ENCODE measurements at regions not wholly inside any gene's neighbourhood (a gene's known extent, or its start where the extent isn't known, plus 50 kb on each side); places are given as distances from the start of the nearest gene placed in this dataset.

DNA sequence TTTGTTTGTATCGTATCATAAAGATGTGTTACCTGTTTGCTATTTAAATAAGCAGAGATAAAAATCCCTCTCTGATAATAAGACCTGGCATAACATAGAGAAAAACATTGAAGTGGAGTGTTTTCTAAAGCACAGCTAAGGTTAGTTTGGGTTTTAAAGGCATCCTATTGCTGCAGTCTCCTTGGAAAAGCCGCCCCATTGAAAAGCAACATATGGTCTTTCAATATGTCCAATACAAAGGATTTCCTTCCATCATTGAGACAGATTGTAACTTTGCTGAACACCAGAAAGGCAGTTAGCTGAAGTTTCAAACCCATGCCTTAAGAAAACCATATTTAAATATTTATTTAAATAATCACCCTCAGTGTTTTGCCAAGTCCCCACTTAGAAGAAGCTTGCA is 898.5 kb upstream of the KCND2 start:
- no peak for DNase-seq
- H3K36me3 Mint-ChIP-seq (ENCODE audit: low read depth) = no peaks in the 10 kb centered on the region
- H3K4me3 Mint-ChIP-seq = no peak overlapping the region
- H3K27me3 Mint-ChIP-seq = no peaks in the 10 kb centered on the region
- ChIA-PET POLR2A (no interaction called here), CTCF (no interaction called here)
- H3K27ac Mint-ChIP-seq = no peak overlapping the region
- no peaks in the 10 kb centered on the region for H3K4me1 Mint-ChIP-seq
- H3K9me3 Mint-ChIP-seq = peaks cover 5% of the 10 kb centered on the region

DNA sequence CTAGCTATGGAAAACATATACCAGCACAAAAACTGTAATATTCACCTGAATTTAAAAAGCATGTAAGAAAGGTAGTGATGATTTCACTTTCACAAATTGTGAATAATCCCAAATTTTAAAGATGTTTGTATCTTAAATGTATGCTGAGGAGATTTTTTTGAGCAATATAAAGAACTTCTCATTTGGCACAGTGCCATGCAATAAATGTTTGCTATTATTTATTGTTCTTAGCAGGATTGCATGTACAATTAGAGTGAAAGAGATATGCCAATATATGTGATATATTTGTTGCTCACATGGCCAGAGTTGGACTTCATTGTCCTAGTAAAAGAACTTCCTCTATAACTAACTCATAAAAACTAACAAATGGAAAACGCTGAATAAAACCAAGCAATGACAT is 895.1 kb upstream of the KCND2 start:
- Mint-ChIP-seq H3K27ac (no peak overlapping the region), H3K27me3 (no peaks in the 10 kb centered on the region), H3K4me3 (no peak overlapping the region), H3K36me3 (ENCODE audit: low read depth) (no peaks in the 10 kb centered on the region), H3K9me3 (no peaks in the 10 kb centered on the region), H3K4me1 (no peaks in the 10 kb centered on the region)
- ChIA-PET POLR2A (no interaction called here), CTCF (no interaction called here)
- DNase-seq = no peak

DNA sequence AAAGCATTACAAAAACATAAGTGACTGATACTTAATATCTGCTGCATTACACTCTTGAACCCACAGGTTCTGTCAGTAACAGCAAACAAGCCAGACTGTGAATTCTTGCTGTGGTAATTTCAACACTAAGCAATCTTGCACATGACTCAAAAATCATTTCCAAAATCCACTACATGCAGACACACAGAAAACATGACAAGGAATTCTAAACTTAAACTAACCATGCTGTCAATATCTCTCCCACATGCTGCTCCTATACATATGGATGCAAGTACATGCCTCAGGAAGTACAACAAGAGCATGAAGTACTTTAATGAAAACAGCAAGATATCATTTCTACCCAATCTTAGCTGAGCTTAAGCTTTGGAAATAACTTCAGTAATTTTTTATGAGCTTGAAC is 890.2 kb upstream of the KCND2 start:
- Mint-ChIP-seq H3K36me3 (ENCODE audit: low read depth) (no peaks in the 10 kb centered on the region), H3K27me3 (no peaks in the 10 kb centered on the region), H3K27ac (no peak overlapping the region), H3K9me3 (no peaks in the 10 kb centered on the region), H3K4me3 (no peak overlapping the region), H3K4me1 (no peaks in the 10 kb centered on the region)
- no peak for DNase-seq
- CTCF ChIA-PET = no interaction called here
- POLR2A ChIA-PET = no interaction called here

DNA sequence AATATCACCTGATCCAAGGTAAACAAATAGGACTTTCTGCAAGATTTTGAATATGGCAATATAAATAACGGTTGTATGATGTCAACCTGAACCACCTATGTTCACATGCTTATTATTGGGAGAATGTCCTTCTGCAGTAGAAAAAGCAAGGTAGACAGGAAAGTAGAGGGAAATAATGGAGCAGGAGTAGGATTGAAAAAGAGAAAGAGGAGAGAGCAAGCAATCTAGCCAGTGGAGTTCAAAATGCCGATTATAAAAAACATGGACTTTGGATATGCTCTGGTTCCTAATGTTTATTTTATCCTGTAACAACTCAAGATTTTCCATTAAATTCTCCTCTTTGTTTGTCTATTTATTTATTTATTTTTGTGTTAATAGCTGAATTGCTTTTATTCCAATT is 878.0 kb upstream of the KCND2 start:
- Mint-ChIP-seq H3K27me3 (no peaks in the 10 kb centered on the region), H3K36me3 (ENCODE audit: low read depth) (no peaks in the 10 kb centered on the region), H3K4me1 (no peaks in the 10 kb centered on the region), H3K27ac (no peak overlapping the region), H3K4me3 (no peak overlapping the region), H3K9me3 (no peaks in the 10 kb centered on the region)
- no peak for DNase-seq
- ChIA-PET POLR2A (no interaction called here), CTCF (no interaction called here)

DNA sequence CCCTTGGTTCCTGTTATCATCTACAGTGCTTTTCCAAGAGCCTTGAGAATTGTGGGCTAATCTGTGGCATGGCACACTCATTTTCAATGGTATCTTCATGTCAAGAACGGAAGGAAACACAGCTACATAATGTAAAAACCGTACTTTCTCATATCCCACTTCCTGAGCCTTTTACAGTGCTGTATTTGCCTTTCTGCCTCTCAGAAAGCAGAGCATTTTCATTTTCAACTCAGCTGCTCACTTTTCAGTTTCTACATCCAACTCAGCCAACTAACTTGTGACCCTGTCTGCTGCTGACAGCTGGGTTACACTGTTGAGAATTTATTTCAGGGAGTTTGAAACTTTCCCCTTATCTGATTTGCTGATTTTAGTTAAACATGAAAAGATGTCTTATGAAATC is 875.8 kb upstream of the KCND2 start:
- no peak for DNase-seq
- no peaks in the 10 kb centered on the region for H3K4me1 Mint-ChIP-seq
- no peak overlapping the region for H3K27ac Mint-ChIP-seq
- ChIA-PET CTCF (no interaction called here), POLR2A (no interaction called here)
- no peaks in the 10 kb centered on the region for H3K36me3 Mint-ChIP-seq (ENCODE audit: low read depth)
- no peaks in the 10 kb centered on the region for H3K9me3 Mint-ChIP-seq
- no peaks in the 10 kb centered on the region for H3K27me3 Mint-ChIP-seq
- no peak overlapping the region for H3K4me3 Mint-ChIP-seq

DNA sequence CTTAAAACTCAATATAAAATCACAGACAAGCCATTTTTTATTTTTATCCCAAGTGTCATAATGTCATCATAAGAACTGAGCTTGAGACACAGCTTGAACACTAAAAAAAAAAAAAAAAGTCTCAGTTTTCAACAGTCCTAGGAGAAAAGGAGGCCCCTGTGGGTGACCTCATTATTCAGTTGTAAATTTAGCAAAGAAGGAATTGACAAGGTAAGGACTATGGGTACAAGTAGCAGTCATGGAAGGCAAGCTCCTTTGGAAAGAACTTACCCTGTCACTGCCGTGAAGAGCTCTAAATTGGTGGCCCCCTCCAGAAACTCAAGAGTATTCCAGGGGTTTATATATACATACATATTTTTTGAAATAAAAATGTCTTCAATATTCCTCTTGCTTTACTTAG is 864.4 kb upstream of the KCND2 start:
- H3K4me1 Mint-ChIP-seq = no peaks in the 10 kb centered on the region
- H3K36me3 Mint-ChIP-seq (ENCODE audit: low read depth) = no peaks in the 10 kb centered on the region
- H3K27me3 Mint-ChIP-seq = no peaks in the 10 kb centered on the region
- no peak for DNase-seq
- peaks cover 5% of the 10 kb centered on the region for H3K9me3 Mint-ChIP-seq
- H3K4me3 Mint-ChIP-seq = no peak overlapping the region
- CTCF ChIA-PET = interaction anchor here (1.0 kb wide), 1 partner anchor 21 kb away, joined by 3 read pairs; no protein-coding TSS in a partner anchor
- POLR2A ChIA-PET = no interaction called here
- H3K27ac Mint-ChIP-seq = no peak overlapping the region

DNA sequence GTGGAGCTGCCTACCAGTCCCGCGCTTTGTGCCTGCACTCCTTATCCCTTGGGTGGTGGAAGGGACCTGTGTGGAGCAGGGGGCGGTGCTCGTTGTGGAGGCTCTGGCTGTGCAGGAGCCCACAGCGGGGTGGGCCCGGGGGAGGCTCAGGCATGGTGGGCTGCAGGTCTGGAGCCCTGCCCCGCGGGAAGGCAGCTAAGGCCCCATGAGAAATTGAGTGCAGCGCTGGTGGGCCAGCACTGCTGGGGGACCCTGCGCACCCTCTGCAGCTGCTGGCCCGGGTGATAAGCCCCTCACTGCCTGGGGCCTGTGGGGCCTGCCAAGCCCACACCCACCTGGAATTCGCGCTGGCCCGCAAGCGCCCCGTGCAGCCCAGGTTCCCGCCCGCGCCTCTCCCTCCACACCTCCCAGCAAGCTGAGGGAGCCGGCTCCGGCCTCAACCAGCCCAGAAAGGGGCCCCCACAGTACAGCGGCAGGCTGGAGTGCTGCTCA is 859.6 kb upstream of the KCND2 start:
- CTCF ChIA-PET = no interaction called here
- DNase-seq = no peak
- POLR2A ChIA-PET = no interaction called here
- Mint-ChIP-seq H3K4me1 (no peaks in the 10 kb centered on the region), H3K27me3 (no peaks in the 10 kb centered on the region), H3K36me3 (ENCODE audit: low read depth) (no peaks in the 10 kb centered on the region), H3K9me3 (peaks cover 5% of the 10 kb centered on the region), H3K27ac (no peak overlapping the region), H3K4me3 (no peak overlapping the region)

DNA sequence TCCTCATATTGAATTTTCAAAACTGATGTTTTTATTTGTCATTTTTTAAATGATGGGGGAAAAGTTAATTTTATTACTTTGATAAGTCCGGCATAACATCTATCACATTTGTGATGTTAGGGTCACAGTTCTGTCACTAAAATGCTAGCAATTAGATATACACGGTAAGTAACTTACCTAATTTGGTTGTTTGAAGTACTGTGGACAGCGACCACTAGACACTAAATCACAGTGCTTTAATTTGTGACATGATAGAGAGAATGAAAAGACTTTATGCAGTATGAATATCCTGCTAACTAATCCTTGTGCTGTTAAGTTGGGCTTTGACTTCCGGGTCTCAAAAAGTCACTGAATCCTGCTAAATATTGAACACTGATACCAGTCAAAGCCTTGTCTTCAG is 857.3 kb upstream of the KCND2 start:
- no peak overlapping the region for H3K27ac Mint-ChIP-seq
- no peak for DNase-seq
- ChIA-PET POLR2A (no interaction called here), CTCF (no interaction called here)
- no peaks in the 10 kb centered on the region for H3K4me1 Mint-ChIP-seq
- no peak overlapping the region for H3K4me3 Mint-ChIP-seq
- peaks cover 5% of the 10 kb centered on the region for H3K9me3 Mint-ChIP-seq
- H3K36me3 Mint-ChIP-seq (ENCODE audit: low read depth) = no peaks in the 10 kb centered on the region
- H3K27me3 Mint-ChIP-seq = no peaks in the 10 kb centered on the region

DNA sequence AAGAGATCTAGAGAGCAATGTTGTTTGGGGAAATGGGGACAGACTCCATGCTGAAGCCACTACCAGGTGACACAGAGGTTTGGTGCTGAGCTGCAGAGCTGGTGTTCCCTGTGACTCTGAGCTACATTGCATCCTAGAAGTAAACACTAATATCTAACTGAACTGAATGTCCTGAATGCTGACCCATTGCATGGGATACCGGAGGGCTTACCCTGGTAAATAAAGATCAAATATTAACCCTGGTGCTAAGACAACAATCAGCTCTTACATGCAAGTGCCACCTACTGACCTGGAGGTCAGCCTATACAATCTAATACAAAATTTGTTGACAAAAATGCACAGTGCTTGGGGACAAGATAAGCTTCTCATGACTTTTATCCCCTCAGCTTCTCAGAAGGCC is 851.3 kb upstream of the KCND2 start:
- H3K4me3 Mint-ChIP-seq = no peak overlapping the region

DNA sequence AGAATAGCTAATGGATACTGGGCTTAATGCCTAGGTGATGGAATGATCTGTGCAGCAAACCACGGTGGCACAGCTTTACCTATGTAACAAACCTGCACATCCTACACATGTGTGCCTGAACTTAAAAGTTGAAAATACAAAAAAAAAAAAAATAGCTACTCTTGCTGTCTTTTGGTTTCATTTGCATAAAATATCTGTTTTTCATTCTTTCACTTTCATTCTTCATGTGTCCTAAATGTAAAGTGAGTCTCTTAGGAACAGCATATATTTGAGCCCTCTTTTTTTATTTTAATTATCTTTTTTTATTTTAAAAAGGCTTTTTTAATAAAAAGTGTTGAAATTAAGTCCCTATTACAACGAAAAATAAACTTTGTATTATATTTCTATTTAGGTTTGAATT is 836.1 kb upstream of the KCND2 start:
- CTCF ChIA-PET = no interaction called here
- DNase-seq = no peak
- H3K4me1 Mint-ChIP-seq = peaks cover 2% of the 10 kb centered on the region
- H3K9me3 Mint-ChIP-seq = peaks cover 10% of the 10 kb centered on the region
- no peak overlapping the region for H3K4me3 Mint-ChIP-seq
- POLR2A ChIA-PET = no interaction called here
- no peak overlapping the region for H3K27ac Mint-ChIP-seq
- no peaks in the 10 kb centered on the region for H3K36me3 Mint-ChIP-seq (ENCODE audit: low read depth)
- no peaks in the 10 kb centered on the region for H3K27me3 Mint-ChIP-seq

More for the DNA sequence above, 851.3 kb upstream of the KCND2 start:
- H3K4me1 Mint-ChIP-seq = no peaks in the 10 kb centered on the region
- no peak overlapping the region for H3K27ac Mint-ChIP-seq
- DNase-seq = no peak
- no peaks in the 10 kb centered on the region for H3K27me3 Mint-ChIP-seq
- H3K9me3 Mint-ChIP-seq = peaks cover 4% of the 10 kb centered on the region
- POLR2A ChIA-PET = no interaction called here
- CTCF ChIA-PET = no interaction called here
- no peaks in the 10 kb centered on the region for H3K36me3 Mint-ChIP-seq (ENCODE audit: low read depth)

DNA sequence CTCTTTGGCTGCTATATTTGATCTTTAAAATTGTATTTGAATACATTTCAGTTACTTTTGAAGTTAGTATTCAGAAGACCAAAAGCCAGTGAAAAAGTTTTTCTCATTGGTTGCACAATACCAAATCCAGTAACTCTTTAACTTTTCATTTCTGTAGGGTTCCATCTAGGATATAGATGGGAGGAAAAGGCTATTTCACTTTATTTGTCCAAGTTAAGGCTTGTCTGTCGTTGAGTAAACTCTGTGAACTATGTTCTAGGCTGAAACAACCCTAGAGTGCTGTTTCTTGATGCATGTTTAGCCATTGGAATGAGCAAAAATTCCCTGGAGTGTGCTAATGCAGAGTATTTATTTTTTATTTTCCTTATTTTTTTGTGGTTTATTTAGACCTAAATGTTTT is 834.7 kb upstream of the KCND2 start:
- H3K27ac Mint-ChIP-seq = no peak overlapping the region
- ChIA-PET POLR2A (no interaction called here), CTCF (no interaction called here)
- H3K4me1 Mint-ChIP-seq = peaks cover 2% of the 10 kb centered on the region
- no peak overlapping the region for H3K4me3 Mint-ChIP-seq
- H3K36me3 Mint-ChIP-seq (ENCODE audit: low read depth) = no peaks in the 10 kb centered on the region
- peaks cover 5% of the 10 kb centered on the region for H3K9me3 Mint-ChIP-seq
- no peaks in the 10 kb centered on the region for H3K27me3 Mint-ChIP-seq
- no peak for DNase-seq

DNA sequence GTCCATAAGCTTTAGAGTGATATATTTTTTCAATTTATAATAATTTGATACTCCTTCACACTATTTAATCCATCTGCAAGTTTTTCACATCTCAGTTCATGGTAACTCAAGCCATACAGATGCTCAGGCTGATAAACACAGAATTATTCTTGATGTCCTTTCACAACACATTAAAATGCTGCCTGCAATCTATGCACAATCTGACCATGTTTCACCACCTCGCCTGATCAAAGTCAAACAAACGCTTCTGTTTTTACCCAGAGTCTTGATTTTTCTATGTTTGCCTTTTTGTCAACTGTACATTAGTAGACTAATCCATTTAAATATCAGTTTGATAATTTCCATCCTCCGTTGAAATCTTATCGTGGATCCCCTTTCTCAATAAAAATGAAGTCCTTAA is 833.8 kb upstream of the KCND2 start:
- ChIA-PET POLR2A (no interaction called here), CTCF (no interaction called here)
- no peak for DNase-seq
- peaks cover 5% of the 10 kb centered on the region for H3K9me3 Mint-ChIP-seq
- no peak overlapping the region for H3K27ac Mint-ChIP-seq
- no peaks in the 10 kb centered on the region for H3K36me3 Mint-ChIP-seq (ENCODE audit: low read depth)
- no peak overlapping the region for H3K4me3 Mint-ChIP-seq
- peaks cover 2% of the 10 kb centered on the region for H3K4me1 Mint-ChIP-seq
- H3K27me3 Mint-ChIP-seq = no peaks in the 10 kb centered on the region

DNA sequence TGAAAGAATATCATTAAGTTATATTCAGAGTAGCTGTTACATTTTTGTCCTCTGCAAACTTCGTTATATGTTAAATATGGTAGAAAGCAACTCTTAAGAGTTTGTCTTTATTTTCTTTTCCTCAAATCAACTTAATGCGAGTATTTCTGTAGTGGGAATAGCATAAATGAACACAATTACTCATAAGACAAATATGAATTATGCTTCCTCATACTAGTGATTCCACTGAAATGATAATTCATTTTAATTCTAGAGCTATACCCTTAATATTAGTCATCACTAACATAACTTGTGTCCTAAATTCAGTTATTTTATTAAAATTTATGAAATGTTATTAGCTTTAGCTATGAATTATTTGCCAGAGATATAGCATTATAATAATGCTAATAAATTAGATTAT is 820.6 kb upstream of the KCND2 start:
- H3K36me3 Mint-ChIP-seq (ENCODE audit: low read depth) = no peaks in the 10 kb centered on the region
- H3K4me1 Mint-ChIP-seq = no peaks in the 10 kb centered on the region
- no peak for DNase-seq
- no peaks in the 10 kb centered on the region for H3K27me3 Mint-ChIP-seq
- H3K9me3 Mint-ChIP-seq = peaks cover 2% of the 10 kb centered on the region
- H3K27ac Mint-ChIP-seq = no peak overlapping the region
- CTCF ChIA-PET = no interaction called here
- POLR2A ChIA-PET = no interaction called here
- H3K4me3 Mint-ChIP-seq = no peak overlapping the region

DNA sequence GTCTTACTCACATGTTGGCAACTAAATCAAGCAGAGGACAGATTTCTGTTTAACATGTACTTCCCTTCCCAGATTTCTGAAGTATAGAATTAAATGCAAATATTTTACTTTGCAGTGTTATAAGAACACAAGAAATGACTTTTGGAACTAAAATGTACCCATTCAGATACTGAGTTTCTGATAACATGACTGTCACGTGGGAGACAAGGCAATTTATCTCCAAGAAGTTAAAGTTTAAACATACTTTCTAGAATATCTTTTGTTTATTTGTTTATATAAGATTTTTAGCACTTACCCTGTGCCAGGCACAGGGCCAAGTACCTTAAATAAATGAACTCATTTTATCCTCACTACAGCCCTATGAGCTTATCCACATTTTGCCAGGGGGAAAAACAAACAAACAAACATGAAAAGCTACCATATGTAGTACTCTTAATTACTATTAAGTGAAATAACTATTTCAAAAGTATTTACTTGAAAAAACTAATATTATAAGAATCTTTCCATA is 807.1 kb upstream of the KCND2 start:
- ChIA-PET CTCF (no interaction called here), POLR2A (no interaction called here)
- Mint-ChIP-seq H3K4me1 (no peaks in the 10 kb centered on the region), H3K27me3 (no peaks in the 10 kb centered on the region), H3K27ac (no peak overlapping the region), H3K36me3 (ENCODE audit: low read depth) (no peaks in the 10 kb centered on the region), H3K9me3 (no peaks in the 10 kb centered on the region), H3K4me3 (no peak overlapping the region)
- no peak for DNase-seq
